HG03159 (cell line): ENCODE measurements at regions not wholly inside any gene's neighbourhood (a gene's known extent, or its start where the extent isn't known, plus 50 kb on each side); places are given as distances from the start of the nearest gene placed in this dataset.

ENCODE experiments used
- ATAC-seq: cut with Tn5 transposase; IDR thresholded peaks from one replicate; pipeline ENCODE4 v1.9.1; 2021; ENCODE audit warnings: mild to moderate bottlenecking, moderate library complexity; ENCODE audit not compliant: unreplicated experiment

DNA sequence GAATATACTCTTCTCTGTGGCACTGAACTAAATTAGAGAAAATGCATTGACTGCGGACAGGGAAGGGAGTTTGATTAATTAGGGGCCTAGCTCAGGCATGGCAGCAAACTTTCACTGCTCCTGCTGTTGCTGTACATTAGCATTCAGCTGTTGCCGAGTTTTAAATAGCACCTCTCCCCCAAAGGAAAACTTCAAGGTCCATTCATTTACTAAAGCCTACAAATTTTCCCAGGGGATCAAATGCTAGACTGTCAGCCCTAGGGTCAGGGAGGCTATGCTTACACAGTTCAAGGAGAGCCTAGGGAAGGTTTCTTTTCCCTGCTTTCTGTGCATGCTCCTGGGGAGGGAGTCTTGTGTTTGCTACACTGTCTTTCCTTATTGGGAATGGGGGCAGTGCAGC lies 60.0 kb upstream of the GZMB start:
- no peak for ATAC-seq

DNA sequence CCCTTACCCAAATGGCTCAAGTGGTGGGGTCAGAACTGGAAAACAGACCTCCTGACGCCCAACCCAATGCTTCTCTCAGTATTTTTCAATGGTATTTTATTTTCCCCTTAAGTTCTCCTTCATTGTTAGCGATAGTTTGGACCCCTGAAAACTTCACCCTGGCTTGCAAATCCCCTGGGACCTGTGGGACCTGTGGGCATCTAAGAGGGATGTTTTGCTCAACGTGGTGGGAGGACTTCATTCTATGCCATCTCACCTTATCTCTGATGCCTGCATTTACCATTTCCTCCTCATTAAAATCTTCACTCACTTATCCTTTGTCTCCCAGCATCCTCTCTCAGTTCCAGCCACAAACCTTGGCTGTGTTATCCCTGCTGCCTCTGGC lies 59.4 kb upstream of the GZMB start:
- ATAC-seq, result no peak

DNA sequence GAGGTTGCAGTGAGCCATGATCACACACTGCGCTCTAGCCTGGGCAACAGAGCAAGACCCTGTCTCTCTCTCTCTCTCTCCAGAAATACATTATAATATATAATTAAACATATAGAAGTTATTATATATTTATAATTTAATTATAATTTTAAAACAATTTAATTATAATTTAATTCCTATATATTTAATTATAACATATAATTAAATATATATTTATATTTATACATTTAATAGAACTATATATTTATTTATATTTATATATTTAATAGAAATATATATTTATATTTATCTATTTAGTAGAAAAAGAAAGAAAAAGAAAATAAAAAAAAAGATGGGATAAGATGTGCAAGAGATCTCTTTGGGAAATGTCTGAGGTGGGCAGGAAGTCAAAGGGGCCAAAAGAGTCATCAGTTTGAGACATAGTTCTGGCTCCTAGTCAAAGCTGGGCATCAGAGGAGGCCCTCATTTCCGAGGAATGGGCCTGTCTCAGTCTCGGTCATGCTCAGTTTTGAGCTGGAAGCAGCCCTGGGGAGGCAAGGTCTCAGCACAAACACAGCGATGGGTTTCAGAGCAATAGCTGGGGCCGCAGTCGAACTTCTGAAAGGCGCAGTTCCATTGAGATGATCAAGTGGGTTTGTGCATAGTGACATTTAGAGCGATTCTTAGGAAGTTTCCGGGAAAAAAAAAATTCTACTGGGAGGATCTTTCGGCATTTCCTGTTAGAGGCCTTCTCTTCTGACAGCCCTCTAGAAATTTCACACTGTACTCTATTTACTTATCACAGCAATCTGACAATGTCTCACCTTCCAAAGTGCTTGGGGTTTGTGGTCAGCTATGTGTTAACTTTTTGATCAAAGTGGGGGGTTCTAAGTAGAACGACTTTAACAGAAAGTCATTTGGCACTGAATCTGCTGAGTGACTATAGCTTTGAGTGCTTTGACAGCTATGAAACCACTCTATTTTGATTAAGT lies 58.7 kb upstream of the GZMB start:
- no peak for ATAC-seq

GRCh38 chr14:24690492-24690891 lies 56.5 kb upstream of the GZMB start:
- ATAC-seq, result no peak

GRCh38 chr14:24688030-24688658 lies 54.2 kb upstream of the GZMB start:
- no peak for ATAC-seq
